Lower leg skin (tissue), 4 donors: ENCODE measurements at regions not wholly inside any gene's neighbourhood (a gene's known extent, or its start where the extent isn't known, plus 50 kb on each side); places are given as distances from the start of the nearest gene placed in this dataset.
A peak's percentile ranks its signal among the peaks of the same experiment; 100 is the strongest.

Experiments
- DNase-seq, 2 donors: peaks; one replicate each; pipeline ENCODE4 v3.0.0-alpha.2; 2019; ENCODE audit warnings: low spot score in 2 of 2
- H3K4me3 ChIP-seq: fragments of 200-600 bp; sonication (generic); 2 replicates; pipeline ENCODE4 v1.5.1; 2017; ENCODE audit warnings: mild to moderate bottlenecking, low read depth; ENCODE audit not compliant: poor library complexity, severe bottlenecking
- POLR2A ChIP-seq, 2 donors: fragments of 450-650 bp; IDR thresholded peaks; one replicate each; pipeline ENCODE4 v1.6.1; 2016 to 2017; ENCODE audit warnings: antibody characterized with exemption in 2 of 2, mild to moderate bottlenecking in 1 of 2, moderate library complexity in 1 of 2
- WGBS, 2 donors: methylation state at CpG; one replicate each; pipeline ENCODE4 v1.1.5; 2018; 5-methylcytosine and 5-hydroxymethylcytosine counted together
- intact Hi-C: fragments of 100-400 bp; cut with DNase I; formaldehyde crosslinking; loops from one replicate; pipeline ENCODE4 v1.15.0; 2023; ENCODE audit warnings: low total_unique reads
- TF ChIP-seq, protein P1 (sequence below), 3 donors: fragments of 450-650 bp; IDR thresholded peaks; one replicate each; pipeline ENCODE4 v1.5.1; 2016; ENCODE audit warnings: antibody characterized with exemption in 3 of 3, mild to moderate bottlenecking in 3 of 3, moderate library complexity in 2 of 3

DNA sequence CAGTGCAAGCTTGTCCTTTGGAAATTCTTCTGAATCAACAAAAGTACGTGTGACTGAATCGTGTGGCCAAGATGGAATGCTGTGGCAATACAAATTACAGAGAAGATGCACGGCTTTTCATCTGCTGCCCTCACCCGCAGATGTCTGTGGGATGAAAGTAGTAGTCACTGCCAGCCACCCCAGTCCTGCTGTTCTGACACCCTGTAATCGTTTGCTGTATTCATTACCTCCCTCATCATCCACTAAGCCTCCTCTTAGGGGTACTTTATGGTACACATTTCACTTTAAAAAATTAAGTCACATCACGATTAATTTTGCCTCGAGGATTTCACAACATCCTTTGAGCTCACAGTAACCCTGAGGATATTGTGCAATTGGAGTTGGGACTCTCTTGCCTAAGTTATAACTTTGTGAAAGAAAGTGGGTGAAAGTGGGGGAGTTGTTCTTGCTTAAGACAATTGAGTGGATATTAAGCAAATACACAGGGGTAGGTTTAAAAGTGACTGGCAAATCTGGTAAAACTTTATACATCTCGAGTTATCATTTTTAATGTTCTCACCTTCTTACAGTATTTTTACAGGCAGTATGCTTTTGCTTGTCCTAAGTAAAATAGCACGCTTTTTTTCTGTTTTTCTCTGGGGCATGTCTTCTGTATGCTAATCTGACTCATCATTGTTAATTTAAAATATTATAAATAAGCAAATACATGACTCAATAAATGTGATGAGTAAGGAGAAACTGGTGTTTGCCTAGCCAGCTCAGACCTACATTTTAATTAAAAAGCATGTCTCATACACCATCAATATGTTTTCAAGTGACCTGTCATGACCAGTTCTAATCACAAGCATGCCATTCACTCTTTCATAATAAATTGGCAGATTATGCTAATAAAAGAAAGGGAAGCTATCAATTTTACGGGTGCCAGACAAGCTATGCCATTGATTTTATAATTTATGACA is 680.9 kb downstream of the IRS1 start:
- H3K4me3 ChIP-seq: no peak overlapping the region
- DNase-seq: peak; percentile 62 to 84
- intact Hi-C loops: no loop called here
- WGBS, 2 donors: 16 to 24% methylated on average over 10 of the region's 10 CpGs
- no peak for TF ChIP-seq POLR2A (IDR thresholded peaks at IDR 0.05)
- TF ChIP-seq, protein P1, sequence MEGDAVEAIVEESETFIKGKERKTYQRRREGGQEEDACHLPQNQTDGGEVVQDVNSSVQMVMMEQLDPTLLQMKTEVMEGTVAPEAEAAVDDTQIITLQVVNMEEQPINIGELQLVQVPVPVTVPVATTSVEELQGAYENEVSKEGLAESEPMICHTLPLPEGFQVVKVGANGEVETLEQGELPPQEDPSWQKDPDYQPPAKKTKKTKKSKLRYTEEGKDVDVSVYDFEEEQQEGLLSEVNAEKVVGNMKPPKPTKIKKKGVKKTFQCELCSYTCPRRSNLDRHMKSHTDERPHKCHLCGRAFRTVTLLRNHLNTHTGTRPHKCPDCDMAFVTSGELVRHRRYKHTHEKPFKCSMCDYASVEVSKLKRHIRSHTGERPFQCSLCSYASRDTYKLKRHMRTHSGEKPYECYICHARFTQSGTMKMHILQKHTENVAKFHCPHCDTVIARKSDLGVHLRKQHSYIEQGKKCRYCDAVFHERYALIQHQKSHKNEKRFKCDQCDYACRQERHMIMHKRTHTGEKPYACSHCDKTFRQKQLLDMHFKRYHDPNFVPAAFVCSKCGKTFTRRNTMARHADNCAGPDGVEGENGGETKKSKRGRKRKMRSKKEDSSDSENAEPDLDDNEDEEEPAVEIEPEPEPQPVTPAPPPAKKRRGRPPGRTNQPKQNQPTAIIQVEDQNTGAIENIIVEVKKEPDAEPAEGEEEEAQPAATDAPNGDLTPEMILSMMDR (IDR thresholded peaks at IDR 0.05): no peak

DNA sequence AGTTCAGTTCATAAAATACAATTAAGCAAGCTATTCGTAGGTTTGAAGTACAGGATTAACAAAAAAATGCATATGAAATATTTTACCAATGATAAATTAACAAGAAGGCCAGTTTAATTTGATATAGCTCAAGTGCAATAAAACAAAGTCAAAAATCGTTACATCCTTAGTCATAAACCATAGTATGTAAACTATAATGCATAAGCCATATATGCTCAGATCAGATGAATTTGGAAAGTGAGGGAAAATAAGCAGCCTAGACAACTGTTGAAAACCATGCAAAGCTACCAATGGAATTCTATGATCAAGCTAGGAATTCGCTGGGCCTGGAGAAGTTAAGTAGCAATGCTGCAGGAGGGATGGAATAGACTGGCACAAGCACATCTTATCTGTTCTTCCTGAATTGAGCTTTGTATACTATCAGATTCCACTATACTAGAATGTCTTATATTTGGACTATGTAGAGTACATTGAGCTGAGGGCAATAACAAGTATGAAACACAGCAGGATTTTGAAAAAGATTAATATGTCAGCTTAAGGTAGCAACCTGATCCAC is 682.0 kb downstream of the IRS1 start:
- DNase-seq: no peak

DNA sequence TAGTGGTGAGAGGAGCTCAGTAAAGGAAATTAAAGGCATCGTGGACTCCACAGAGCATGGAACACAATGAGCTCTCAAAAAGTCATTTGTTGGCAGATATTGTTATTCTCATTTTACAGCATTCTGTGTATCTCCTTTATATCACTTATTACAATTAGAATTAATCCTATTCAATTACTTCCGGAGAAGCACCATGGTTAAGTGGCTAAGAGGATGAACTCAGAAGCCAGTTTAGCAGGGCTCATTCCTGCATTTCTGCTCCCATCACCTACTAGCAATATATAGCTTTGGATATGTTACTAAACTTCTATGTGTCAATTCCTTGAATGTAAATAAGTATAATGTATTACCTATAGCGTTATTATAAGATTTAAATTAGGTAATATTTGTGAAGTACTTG is 683.3 kb downstream of the IRS1 start:
- TF ChIP-seq, protein P1 (IDR thresholded peaks at IDR 0.05): no peak
- TF ChIP-seq POLR2A (IDR thresholded peaks at IDR 0.05): no peak

More for the DNA sequence above, 682.0 kb downstream of the IRS1 start:
- H3K4me3 ChIP-seq: no peak overlapping the region
- TF ChIP-seq POLR2A (IDR thresholded peaks at IDR 0.05): no peak
- TF ChIP-seq, protein P1 (IDR thresholded peaks at IDR 0.05): no peak
- WGBS, 2 donors: 68 to 71% methylated on average over 3 of the region's 3 CpGs
- intact Hi-C loops: no loop called here

DNA sequence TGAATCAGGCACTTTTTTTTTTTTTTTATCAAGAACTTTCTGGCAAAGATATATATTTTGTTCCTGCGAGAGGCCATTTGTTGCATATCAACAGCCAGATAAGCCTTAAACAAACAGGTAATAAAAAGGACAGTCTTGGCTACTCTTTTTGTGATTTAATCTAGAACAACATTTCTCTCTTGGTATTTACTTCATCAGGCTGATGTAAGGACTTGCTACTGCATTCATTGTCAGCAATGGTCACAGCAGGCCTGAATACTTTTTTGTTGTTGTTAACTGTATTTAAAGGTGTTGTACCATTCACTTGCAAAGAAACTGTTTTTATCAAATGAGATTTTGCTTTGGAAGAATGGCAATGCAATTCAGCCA is 683.8 kb downstream of the IRS1 start:
- intact Hi-C loops: no loop called here
- no peak overlapping the region for H3K4me3 ChIP-seq
- TF ChIP-seq, protein P1 (IDR thresholded peaks at IDR 0.05): no peak
- TF ChIP-seq POLR2A (IDR thresholded peaks at IDR 0.05): no peak
- WGBS, 2 donors: 48 to 62% methylated on average over 1 of the region's 1 CpG
- no peak for DNase-seq

More for the DNA sequence above, 683.3 kb downstream of the IRS1 start:
- intact Hi-C loops: no loop called here
- no peak for DNase-seq
- WGBS, 2 donors: 82 to 86% methylated on average over 3 of the region's 3 CpGs
- H3K4me3 ChIP-seq: no peak overlapping the region

DNA sequence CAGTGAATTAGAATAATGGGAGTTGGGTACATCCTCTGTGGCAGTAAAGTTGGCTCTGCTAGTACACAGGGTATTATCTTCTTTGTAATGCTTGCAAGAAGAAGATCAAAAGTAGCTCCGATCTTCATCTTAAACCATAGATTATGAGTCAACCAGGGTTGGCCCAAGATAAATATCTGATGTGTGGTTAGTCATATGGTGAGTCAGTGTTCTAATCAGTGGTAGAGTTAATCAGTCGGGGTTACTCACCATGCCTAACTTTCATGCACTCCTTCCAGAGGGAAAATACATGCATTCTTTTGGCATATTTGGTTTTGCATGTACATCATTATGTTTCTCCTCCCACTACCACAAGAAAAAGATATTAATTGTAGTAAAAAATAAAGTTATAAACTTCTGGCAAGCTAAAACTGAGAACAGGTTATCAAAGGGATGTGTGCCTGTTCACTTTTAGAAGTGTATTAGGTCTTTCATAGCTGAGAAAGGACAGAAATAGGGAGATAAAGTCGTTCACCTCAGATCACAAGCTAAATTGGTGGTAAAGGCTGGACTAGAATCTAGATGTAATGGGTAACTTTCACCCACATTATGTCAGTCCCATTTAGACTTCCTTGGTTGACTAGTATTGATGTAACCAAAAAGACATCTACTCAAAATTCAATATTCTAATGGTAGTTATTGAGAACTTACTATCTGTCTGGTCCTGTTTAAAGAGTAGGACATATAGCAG is 684.4 kb downstream of the IRS1 start:
- 20 to 22% methylated on average over 3 of the region's 3 CpGs for WGBS, 2 donors
- intact Hi-C loops: no loop called here
- DNase-seq: no peak
- no peak for TF ChIP-seq POLR2A (IDR thresholded peaks at IDR 0.05)
- TF ChIP-seq, protein P1 (IDR thresholded peaks at IDR 0.05): no peak
- no peak overlapping the region for H3K4me3 ChIP-seq
